Fibroblast of the aortic adventitia (primary cell): ENCODE measurements at regions not wholly inside any gene's neighbourhood (a gene's known extent, or its start where the extent isn't known, plus 50 kb on each side); places are given as distances from the start of the nearest gene placed in this dataset.

Source experiments
- DNase-seq: peaks from one replicate; pipeline ENCODE4 v3.0.0-alpha.2; 2010; ENCODE audit warnings: low read depth
- H3K4me3 ChIP-seq: 2 replicates; pipeline ENCODE4 v1.5.1; 2011; ENCODE audit warnings: low read depth, mild to moderate bottlenecking, control low read depth, low read length, moderate library complexity
- TF ChIP-seq, protein P1 (sequence below): IDR thresholded peaks from 2 replicates; pipeline ENCODE4 v1.5.1; 2011; ENCODE audit warnings: mild to moderate bottlenecking, low read length, control low read depth, inconsistent platforms; ENCODE audit not compliant: insufficient read depth

DNA sequence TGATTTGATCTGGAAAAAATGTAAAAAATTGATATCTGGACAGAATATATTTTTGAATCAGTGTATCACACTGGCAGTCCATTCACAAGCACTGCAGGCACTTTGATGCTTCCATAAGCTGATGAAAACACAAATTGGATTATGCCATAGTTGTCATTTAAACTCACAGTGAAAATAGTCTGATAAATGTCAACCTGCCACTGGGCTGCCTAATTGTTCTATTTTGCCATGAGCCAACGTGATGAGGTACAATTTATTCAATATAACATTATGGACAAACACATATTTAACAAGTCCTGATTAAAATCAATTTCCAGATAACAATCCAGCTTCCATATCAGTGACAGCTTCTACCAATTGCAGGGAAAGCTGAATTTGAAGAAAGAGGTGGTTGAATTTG, 1244.9 kb downstream of the EFNB2 start:
- TF ChIP-seq, protein P1, sequence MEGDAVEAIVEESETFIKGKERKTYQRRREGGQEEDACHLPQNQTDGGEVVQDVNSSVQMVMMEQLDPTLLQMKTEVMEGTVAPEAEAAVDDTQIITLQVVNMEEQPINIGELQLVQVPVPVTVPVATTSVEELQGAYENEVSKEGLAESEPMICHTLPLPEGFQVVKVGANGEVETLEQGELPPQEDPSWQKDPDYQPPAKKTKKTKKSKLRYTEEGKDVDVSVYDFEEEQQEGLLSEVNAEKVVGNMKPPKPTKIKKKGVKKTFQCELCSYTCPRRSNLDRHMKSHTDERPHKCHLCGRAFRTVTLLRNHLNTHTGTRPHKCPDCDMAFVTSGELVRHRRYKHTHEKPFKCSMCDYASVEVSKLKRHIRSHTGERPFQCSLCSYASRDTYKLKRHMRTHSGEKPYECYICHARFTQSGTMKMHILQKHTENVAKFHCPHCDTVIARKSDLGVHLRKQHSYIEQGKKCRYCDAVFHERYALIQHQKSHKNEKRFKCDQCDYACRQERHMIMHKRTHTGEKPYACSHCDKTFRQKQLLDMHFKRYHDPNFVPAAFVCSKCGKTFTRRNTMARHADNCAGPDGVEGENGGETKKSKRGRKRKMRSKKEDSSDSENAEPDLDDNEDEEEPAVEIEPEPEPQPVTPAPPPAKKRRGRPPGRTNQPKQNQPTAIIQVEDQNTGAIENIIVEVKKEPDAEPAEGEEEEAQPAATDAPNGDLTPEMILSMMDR = no peak
- H3K4me3 ChIP-seq = no peak overlapping the region

DNA sequence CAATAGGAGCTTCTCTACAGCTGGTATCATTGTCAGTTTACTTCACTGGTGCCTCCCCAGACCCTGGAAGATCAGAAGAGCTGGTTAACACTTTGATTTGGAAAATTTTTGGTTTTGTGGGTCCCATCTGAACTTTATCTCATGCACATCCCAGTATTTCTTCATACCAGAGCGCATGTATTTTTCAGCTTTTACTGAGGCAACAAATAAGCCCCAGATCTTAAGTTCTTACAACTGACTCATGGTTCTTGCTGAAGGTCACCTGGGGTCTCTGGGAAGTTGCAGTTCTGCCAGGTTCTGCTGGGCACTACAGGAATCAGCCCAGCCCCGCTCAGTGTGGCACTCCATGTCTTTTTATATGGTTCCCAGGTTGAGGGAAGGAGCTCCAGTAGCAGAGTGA, 1249.9 kb downstream of the EFNB2 start:
- TF ChIP-seq, protein P1 = no peak
- no peak overlapping the region for H3K4me3 ChIP-seq
- no peak for DNase-seq

More for the DNA sequence above, 1244.9 kb downstream of the EFNB2 start:
- no peak for DNase-seq

DNA sequence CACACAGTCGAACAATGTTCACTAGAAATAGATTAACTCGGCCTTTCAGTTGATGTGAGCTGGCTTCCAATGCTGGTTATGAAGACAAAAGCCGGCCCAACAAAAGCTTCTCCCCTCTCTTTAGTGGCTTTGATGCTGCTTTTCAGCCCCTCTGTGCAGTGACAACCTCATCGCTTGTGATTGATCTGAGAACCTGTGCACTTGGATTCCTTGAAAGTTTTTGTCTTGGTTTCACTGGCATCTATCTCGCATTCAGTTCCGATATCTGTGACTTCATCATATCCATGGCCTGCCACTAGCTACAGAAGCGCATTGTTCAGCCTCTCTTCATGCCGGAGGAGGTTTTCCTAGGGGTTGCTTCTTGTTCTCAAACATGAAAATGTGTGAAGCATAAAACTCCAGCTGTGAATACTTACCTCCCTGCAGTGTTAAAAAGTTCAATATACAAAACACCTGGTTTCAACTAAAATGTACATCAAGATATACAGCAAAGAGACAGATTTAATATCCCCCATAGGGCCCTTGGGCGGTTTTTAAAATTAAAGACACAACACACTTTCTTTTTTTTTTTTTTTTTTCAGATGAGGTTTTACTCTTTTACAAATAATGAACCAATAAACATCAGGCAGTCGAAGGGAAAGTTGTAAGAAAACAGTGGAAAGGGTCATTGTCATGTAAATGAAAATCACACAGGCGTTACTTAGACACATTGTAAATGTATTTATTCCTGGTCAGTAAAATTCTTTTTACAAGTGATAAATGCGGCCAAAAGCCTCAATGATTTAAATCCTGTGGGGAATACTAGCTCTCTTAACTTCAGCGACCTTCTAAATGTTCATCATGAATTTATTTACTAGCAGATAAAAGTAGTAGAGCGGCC, 1252.8 kb downstream of the EFNB2 start:
- TF ChIP-seq, protein P1 = no peak
- H3K4me3 ChIP-seq = no peak overlapping the region
- no peak for DNase-seq

DNA sequence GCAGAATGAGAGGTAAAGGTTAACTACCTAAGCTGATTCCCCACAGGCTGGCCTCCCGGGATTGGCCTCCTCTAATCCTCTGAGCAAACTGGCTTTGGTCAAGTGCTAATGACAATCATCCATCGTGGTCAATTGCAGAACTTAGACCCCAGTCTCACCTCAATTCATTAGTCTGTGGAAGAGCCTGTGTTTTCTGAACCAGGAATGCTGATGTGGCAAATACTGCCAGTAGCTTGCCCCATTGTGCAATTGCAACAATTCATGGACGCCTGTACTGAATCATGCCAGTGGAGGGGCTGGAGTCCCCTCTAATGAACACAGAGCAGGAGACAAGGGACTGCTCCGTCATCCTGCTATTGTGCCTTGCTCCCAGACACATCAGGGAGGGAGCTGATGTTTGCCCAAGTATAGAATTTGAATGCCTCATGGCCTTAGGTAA, 1256.5 kb downstream of the EFNB2 start:
- no peak for DNase-seq
- no peak overlapping the region for H3K4me3 ChIP-seq
- TF ChIP-seq, protein P1 = no peak

DNA sequence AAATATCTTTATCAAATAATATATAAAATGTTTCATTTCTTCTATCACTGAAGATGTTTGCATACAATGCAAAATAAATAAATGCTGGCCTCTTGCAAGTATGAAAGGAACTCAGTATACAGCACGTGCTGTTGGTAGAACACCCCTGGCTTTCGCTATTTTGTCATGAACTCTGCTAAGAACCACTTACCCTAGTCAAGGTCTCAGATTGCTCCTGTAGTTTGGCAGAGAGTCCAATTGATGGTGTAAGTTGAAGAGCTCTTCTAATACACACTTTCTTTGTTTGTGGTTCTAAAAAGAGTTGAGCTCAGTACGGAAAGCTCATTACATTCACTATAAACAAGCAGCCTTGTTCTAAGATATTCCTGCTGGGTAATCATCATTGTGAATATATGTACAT, 1258.9 kb downstream of the EFNB2 start:
- TF ChIP-seq, protein P1 = no peak
- DNase-seq = no peak

DNA sequence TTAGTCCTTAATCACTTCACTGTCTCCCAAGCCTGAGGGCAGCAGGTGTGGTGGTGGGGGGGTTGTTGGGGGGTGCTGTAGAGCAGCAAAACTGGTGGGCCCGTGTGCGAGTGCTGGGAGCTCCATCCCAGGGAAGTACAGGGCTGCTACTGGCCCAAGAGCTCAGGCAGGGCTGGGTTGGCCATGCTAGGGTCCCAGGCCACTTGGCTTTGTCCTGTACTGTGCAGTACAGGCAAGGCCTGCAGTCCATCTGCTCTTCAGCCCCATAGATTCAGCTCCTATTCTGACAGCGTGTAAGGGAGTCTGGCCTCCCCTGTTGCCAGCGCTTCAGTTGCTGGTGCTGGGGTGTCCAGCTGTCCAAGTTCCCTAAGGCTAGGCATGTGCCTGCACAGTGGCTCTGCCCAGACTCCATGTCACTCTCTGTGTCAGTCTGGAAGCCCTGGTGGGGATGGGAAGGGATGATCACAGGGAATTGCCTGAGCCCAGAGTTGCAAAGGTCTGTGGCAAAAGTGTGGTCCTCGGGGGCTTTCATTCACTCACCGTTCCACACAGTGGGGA, 1261.7 kb downstream of the EFNB2 start:
- no peak for DNase-seq
- TF ChIP-seq, protein P1 = no peak
- H3K4me3 ChIP-seq = no peak overlapping the region

More for the DNA sequence above, 1258.9 kb downstream of the EFNB2 start:
- no peak overlapping the region for H3K4me3 ChIP-seq
